ENCODE measurements at regions not wholly inside any gene's neighbourhood (a gene's known extent, or its start where the extent isn't known, plus 50 kb on each side); places are given as distances from the start of the nearest gene placed in this dataset.

GRCh38 chr6:155589190-155589589 lies 133.6 kb upstream of the NOX3 start:
- H3K9me3 ChIP-seq (ENCODE audit: control insufficient read depth, low read depth, low read length), result no peaks in the 10 kb centered on the region
- no peak overlapping the region for H3K9ac ChIP-seq (ENCODE audit: control insufficient read depth, extremely low read depth, insufficient read depth, low read length)
- FAIRE-seq (no peak), DNase-seq (ENCODE audit: low read depth, low spot score) (no peak)
- no peaks in the 10 kb centered on the region for H3K36me3 ChIP-seq (ENCODE audit: control insufficient read depth in 2 of 2, extremely low read depth in 1 of 2, insufficient read depth in 2 of 2, low read length in 2 of 2)
- H3K4me3 ChIP-seq (ENCODE audit: control insufficient read depth in 2 of 3, extremely low read depth in 1 of 3, insufficient read depth in 2 of 3, low read depth in 1 of 3, low read length in 3 of 3), result no peak overlapping the region
- H3K27ac ChIP-seq (ENCODE audit: control insufficient read depth, insufficient read depth, low read length), result no peak overlapping the region
- H3K4me2 ChIP-seq (ENCODE audit: control insufficient read depth, extremely low read depth, insufficient read depth, low read depth, low read length), result no peak overlapping the region
- dilution Hi-C loops (cut with MboI; ENCODE audit: extremely low pct_ligation_motif_present, low sequenced_read_pairs), result no loop called here
- H3K4me1 ChIP-seq (ENCODE audit: control insufficient read depth, extremely low read depth, insufficient read depth, low read length), result no peaks in the 10 kb centered on the region
- no peaks in the 10 kb centered on the region for H3K9me1 ChIP-seq (ENCODE audit: control insufficient read depth, extremely low read depth, insufficient read depth, low read length)
- TF ChIP-seq EZH2 (IDR thresholded peaks at IDR 0.05; ENCODE audit: low read length), result no peak
- TF ChIP-seq CTCF (optimal IDR thresholded peaks at IDR 0.05 in 1 of 3, IDR thresholded peaks at IDR 0.05 in 1 of 3, conservative IDR thresholded peaks at IDR 0.05 in 1 of 3; ENCODE audit: extremely low read depth in 1 of 3, insufficient read depth in 2 of 3, low read length in 3 of 3), result no peak
- H3K27me3 ChIP-seq (ENCODE audit: control insufficient read depth, extremely low read depth, insufficient read depth, low read length), result no peaks in the 10 kb centered on the region
- H4K20me1 ChIP-seq (ENCODE audit: control insufficient read depth, extremely low read depth, insufficient read depth, low read length), result no peaks in the 10 kb centered on the region
- no peak overlapping the region for H2AFZ ChIP-seq (ENCODE audit: control insufficient read depth, low read length)
- no peaks in the 10 kb centered on the region for H3K79me2 ChIP-seq (ENCODE audit: control insufficient read depth, insufficient read depth, low read length)

GRCh38 chr6:155587817-155588216 lies 132.2 kb upstream of the NOX3 start:
- Histone ChIP-seq H3K36me3 (ENCODE audit: control insufficient read depth in 2 of 2, extremely low read depth in 1 of 2, insufficient read depth in 2 of 2, low read length in 2 of 2) (no peaks in the 10 kb centered on the region), H3K79me2 (ENCODE audit: control insufficient read depth, insufficient read depth, low read length) (no peaks in the 10 kb centered on the region)
- dilution Hi-C loops (cut with MboI; ENCODE audit: extremely low pct_ligation_motif_present, low sequenced_read_pairs), result no loop called here

More at GRCh38 chr6:155587817-155588216, 132.2 kb upstream of the NOX3 start:
- TF ChIP-seq CTCF (optimal IDR thresholded peaks at IDR 0.05 in 1 of 3, IDR thresholded peaks at IDR 0.05 in 1 of 3, conservative IDR thresholded peaks at IDR 0.05 in 1 of 3; ENCODE audit: extremely low read depth in 1 of 3, insufficient read depth in 2 of 3, low read length in 3 of 3), result no peak
- Histone ChIP-seq H3K9me3 (ENCODE audit: control insufficient read depth, low read depth, low read length) (no peaks in the 10 kb centered on the region), H3K27me3 (ENCODE audit: control insufficient read depth, extremely low read depth, insufficient read depth, low read length) (no peaks in the 10 kb centered on the region), H3K9ac (ENCODE audit: control insufficient read depth, extremely low read depth, insufficient read depth, low read length) (no peak overlapping the region), H3K4me1 (ENCODE audit: control insufficient read depth, extremely low read depth, insufficient read depth, low read length) (no peaks in the 10 kb centered on the region), H3K4me3 (ENCODE audit: control insufficient read depth in 2 of 3, extremely low read depth in 1 of 3, insufficient read depth in 2 of 3, low read depth in 1 of 3, low read length in 3 of 3) (no peak overlapping the region), H4K20me1 (ENCODE audit: control insufficient read depth, extremely low read depth, insufficient read depth, low read length) (no peaks in the 10 kb centered on the region), H2AFZ (ENCODE audit: control insufficient read depth, low read length) (no peak overlapping the region), H3K27ac (ENCODE audit: control insufficient read depth, insufficient read depth, low read length) (no peak overlapping the region), H3K9me1 (ENCODE audit: control insufficient read depth, extremely low read depth, insufficient read depth, low read length) (no peaks in the 10 kb centered on the region), H3K4me2 (ENCODE audit: control insufficient read depth, extremely low read depth, insufficient read depth, low read depth, low read length) (no peak overlapping the region)
- DNase-seq (ENCODE audit: low read depth, low spot score), result no peak
- no peak for FAIRE-seq

Data from keratinocyte (primary cell).